HG03108 (cell line): ENCODE measurements at regions not wholly inside any gene's neighbourhood (a gene's known extent, or its start where the extent isn't known, plus 50 kb on each side); places are given as distances from the start of the nearest gene placed in this dataset.
"Not testable (repeated sequence)": the region's sequence is repeated elsewhere in the genome, so short reads cannot be mapped to it uniquely, and the experiment has no call there.

ENCODE experiments used
- ATAC-seq: cut with Tn5 transposase; IDR thresholded peaks from one replicate; pipeline ENCODE4 v1.9.1; 2021; ENCODE audit warnings: moderate library complexity; ENCODE audit not compliant: unreplicated experiment

DNA sequence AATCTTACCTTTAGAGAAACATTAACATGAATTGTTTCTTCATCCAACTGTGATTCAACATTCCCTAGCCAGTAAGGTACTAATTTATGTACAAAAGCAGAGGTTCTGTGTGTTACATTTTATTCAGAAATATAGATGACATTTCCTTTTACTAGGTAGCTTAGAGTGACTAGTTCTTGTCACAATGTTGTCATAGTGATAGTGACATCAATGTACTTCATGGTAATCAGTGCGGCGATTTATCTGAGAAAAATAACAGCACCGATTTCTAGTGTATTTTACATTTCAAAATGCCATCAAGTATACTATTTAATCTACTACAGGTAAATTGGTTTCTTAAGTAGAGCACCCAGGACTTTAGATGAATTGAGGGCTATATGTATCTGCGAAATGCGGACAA lies 72.1 kb upstream of the DGKB start:
- ATAC-seq = no peak

DNA sequence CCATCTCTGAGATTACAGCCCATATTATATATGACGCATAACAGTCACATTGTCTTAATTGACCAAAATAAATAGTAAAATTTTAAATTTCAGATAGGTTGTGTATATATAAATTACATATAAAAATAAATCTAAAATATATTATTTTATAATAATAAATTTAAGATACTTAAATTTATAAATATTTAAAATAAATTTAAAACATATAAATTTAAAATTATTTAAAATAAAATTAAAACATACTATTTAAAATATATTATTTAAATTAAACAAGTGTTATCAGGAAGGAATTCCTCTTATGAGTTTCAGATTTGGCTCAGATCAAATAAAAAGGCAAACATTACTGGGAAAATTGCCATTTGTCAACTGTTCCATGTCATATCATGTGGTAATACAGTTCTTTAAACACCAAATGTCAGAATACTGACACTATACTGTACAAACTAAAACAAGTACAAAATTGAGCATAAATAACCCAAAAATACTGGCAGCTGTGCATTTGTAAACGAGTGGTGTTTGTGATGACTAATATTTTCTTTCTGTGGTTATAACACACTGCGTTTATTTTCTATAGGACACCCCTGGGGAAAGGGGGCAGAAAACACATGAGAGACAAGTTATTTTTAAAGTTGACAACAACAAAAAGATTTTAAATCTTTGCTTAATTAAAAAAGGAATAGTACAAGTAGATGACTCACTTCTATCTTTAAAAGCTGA lies 71.3 kb upstream of the DGKB start:
- ATAC-seq = no peak

DNA sequence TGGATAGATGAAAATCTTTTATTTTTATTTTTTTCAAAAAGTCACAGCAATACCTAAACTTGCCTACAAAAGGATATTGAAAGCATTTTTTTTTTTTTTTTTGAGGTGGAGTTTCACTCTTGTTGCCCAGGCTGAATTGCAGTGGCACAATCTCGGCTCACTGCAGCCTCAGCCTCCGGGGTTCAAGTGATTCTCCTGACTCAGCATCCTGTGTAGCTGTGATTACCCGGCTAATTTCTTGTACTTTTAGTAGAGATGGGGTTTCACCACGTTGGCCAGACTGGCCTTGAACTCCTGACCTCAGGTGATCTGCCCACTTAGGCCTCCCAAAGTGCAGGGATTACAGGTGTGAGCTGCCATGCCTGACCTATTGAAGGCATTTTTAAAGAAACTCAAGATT lies 69.1 kb upstream of the DGKB start:
- not testable (repeated sequence) for ATAC-seq

DNA sequence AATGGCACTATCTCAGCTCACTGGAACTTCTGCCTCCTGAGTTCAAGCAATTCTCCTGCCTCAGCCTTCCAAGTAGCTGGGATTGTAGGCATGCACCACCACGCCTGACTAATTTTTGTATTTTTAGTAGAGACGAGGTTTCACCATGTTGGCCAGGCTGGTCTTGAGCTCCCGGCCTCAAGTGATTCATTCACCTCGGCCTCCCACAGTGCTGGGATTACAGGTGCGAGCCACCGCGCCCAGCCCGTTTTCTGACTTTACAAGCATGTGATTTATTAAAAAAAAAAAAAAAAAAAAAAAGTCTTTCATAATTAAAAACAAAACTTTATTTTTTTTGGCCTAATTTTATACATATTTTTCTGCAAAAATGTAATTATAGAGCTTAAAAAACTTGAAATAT lies 64.8 kb upstream of the DGKB start:
- ATAC-seq = not testable (repeated sequence)

DNA sequence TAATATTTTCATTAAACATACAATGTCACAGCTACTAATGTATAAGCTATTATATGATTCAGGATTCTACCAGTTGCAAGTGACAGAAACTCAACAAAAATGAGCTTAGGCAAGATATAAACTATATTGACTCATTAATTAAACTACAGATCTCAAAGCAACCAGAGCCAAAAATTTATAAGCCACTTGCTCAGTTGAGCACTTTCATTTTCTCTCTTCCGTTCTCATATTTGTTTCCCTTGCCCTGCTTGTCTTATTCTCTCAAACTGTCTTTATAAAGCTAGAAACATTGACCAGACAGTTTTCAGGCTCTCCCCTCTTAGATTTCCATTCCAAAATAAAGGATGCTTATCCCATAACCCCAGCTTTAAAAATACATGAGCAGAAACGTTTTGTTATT lies 60.2 kb upstream of the DGKB start:
- no peak for ATAC-seq

DNA sequence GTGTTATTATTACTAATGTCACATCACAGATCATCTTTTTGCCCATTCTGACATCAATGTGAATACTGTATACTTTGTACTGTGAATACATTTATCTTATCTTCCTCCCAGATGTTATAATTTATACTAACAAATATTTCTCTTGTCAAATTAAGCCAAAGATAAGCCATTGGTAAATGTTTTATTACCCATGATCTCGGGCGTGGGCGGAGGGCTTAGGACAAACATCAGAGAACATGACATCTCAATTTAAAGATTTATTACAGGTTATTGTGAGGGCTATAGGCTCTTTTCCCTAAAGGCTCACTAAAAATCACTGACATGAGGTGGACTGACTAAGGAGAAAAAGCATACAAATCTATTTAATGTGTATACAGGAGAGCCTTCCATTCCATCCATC lies 58.2 kb upstream of the DGKB start:
- ATAC-seq = no peak

DNA sequence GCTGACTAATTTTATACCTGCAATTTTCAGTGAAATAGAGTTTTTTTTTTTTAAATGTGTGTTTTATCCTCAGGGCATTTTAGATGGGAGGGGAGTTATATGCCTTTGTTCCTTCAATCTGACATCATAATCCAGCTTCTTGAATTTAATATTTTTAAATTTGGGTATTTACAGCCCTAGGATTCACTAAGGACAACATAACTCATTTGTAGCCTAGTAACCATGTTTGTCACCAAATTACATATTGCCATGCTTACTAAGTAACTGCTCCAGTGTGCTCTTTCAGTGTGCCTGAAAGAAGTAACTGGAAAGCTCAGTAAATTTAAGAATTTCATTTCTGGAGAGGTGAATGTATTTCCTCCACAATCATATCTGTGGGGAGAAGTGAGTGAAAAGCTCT lies 56.8 kb upstream of the DGKB start:
- no peak for ATAC-seq

DNA sequence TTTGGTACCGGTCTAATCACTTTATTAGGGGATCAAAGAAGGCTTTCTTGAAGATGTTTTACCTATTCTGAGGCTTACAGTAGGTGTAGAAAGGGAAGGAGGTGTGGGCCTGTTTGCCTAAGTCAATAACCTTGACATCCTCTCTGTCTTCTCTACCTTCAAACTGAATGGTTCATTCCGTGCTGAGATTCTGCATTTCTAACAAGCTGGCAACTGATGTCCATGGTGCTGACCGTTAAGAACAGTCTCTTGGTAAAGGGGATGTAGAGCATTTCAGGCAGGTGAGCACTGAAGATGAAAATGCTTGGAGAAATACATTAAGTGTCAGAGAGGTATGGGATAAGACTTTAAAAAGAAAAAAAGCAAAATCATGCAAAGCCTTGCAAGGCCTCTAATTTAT lies 51.5 kb upstream of the DGKB start:
- ATAC-seq = no peak
